Esophagus squamous epithelium (tissue), 4 donors: ENCODE measurements at regions not wholly inside any gene's neighbourhood (a gene's known extent, or its start where the extent isn't known, plus 50 kb on each side); places are given as distances from the start of the nearest gene placed in this dataset.

Source experiments
- POLR2A ChIP-seq, 4 donors: fragments of 450-650 bp; IDR thresholded peaks; one replicate each; pipeline ENCODE4 v1.6.1; 2017; ENCODE audit warnings: antibody characterized with exemption in 4 of 4, mild to moderate bottlenecking in 4 of 4, moderate library complexity in 3 of 4
- TF ChIP-seq, protein P1 (sequence below), 6 experiments: fragments of 450-650 bp in 4 of 6; fragments of 200-600 bp in 2 of 6; sonication (generic) in 2 of 6; IDR thresholded peaks; one replicate each; pipeline ENCODE4 v1.5.1; 2016 to 2019; ENCODE audit warnings: antibody characterized with exemption in 6 of 6, mild to moderate bottlenecking in 4 of 6, moderate library complexity in 4 of 6

DNA sequence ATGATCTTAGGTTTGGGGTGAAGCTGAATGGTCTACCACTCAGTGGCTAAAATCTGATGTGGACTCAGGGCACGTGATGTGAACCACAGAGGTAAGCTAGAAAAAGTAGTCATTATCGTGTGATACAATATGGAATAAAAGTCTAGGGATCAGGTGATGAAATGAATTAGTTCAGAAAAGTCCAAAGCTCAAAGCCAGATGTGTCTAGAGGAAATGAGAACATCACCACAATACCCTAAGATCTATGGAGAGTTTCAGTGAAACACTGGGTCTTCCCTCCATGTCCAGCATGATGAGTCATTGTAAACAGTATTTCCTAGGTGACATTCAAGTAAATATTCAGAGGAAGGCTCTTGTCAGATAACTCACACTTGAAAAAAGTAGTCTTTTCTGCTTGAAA is 1257.4 kb upstream of the ZEB2 start:
- TF ChIP-seq POLR2A (IDR thresholded peaks at IDR 0.05): no peak
- TF ChIP-seq, protein P1, sequence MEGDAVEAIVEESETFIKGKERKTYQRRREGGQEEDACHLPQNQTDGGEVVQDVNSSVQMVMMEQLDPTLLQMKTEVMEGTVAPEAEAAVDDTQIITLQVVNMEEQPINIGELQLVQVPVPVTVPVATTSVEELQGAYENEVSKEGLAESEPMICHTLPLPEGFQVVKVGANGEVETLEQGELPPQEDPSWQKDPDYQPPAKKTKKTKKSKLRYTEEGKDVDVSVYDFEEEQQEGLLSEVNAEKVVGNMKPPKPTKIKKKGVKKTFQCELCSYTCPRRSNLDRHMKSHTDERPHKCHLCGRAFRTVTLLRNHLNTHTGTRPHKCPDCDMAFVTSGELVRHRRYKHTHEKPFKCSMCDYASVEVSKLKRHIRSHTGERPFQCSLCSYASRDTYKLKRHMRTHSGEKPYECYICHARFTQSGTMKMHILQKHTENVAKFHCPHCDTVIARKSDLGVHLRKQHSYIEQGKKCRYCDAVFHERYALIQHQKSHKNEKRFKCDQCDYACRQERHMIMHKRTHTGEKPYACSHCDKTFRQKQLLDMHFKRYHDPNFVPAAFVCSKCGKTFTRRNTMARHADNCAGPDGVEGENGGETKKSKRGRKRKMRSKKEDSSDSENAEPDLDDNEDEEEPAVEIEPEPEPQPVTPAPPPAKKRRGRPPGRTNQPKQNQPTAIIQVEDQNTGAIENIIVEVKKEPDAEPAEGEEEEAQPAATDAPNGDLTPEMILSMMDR (IDR thresholded peaks at IDR 0.05): no peak
